ENCODE measurements at regions not wholly inside any gene's neighbourhood (a gene's known extent, or its start where the extent isn't known, plus 50 kb on each side); places are given as distances from the start of the nearest gene placed in this dataset.

GRCh38 chr1:187894349-187894748, 1065.6 kb downstream of the PLA2G4A start:
- TF ChIP-seq CHD2 (IDR thresholded peaks at IDR 0.05; ENCODE audit: low read length, partially characterized antibody) (no peak), CTCF (IDR thresholded peaks at IDR 0.05) (no peak), POLR2A (IDR thresholded peaks at IDR 0.05; ENCODE audit: low read length) (no peak), FOSL2 (IDR thresholded peaks at IDR 0.05) (no peak), FOSL2 (CRISPR knock-in tag; IDR thresholded peaks at IDR 0.05) (no peak), JUN (IDR thresholded peaks at IDR 0.05) (no peak), E2F6 (IDR thresholded peaks at IDR 0.05; ENCODE audit: borderline replicate concordance, low read depth) (no peak)

Data from A549 (cell line).